HG03378 (cell line): ENCODE measurements at regions not wholly inside any gene's neighbourhood (a gene's known extent, or its start where the extent isn't known, plus 50 kb on each side); places are given as distances from the start of the nearest gene placed in this dataset.
"Not testable (repeated sequence)": the region's sequence is repeated elsewhere in the genome, so short reads cannot be mapped to it uniquely, and the experiment has no call there.

Experiments used
- ATAC-seq: cut with Tn5 transposase; IDR thresholded peaks from one replicate; pipeline ENCODE4 v1.9.1; 2021; ENCODE audit warnings: mild to moderate bottlenecking, moderate library complexity; ENCODE audit not compliant: unreplicated experiment

- no peak for ATAC-seq
Observed at GRCh38 chr10:28733245-28733644, 55.9 kb downstream of the BAMBI start.

GRCh38 chr10:28733647-28734046 is 56.3 kb downstream of the BAMBI start:
- no peak for ATAC-seq

DNA sequence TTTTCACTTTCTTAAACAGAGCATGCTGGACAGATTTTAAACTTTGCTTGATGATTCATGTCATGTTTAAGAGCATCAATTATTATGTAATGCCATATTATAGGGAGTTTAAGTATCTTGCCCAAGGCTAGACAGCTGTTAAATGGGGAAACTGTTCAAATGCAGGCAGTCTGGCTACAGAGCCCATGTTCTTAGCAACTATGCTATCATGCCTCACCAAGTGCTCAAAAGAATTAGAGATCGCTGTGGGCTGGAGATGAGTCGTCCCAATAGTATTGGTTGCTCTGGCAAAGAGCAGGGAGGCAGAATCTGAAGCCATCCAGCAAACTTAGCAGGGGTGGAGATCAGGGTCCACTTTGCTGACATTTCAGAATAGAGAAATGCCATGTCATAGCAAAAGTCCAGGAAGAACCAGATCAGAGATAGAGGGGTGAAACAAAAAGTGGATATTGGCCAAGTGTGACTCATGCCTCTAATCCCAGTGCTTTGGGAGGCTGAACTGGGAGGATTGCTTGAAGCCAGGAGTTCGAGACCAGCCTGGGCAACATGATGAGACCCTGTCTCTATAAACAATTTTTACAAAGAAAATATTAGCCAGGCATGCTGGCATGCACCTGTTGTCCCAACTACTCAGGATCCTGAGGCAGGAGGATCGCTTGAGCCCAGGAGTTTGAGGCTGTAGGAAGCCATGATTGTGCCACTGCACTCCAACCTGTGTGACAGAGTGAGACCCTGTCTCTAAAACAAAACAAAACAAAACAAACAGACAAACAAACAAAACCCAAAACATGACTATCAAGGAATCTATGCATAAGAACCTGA is 57.8 kb downstream of the BAMBI start:
- ATAC-seq = no peak

GRCh38 chr10:28737096-28737495 is 59.8 kb downstream of the BAMBI start:
- no peak for ATAC-seq

DNA sequence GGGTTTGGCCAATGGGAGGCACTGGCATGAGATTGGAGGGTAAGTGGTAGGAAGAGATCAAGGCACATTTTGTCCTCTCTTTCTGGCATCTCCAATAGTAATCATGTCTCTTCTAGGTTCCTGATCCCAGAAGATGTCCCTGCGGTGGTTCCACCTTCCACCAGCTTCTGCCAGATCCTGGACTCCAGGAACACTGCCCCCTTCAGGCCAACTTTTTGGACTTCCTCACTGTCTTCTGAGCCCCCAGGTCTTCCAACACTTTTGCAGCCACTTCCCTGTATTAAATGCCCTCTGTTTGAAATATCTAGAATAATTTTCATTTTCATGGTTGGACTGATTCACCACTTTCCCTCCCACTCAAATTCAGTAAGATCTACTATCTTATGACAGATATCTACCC is 60.9 kb downstream of the BAMBI start:
- ATAC-seq = no peak

DNA sequence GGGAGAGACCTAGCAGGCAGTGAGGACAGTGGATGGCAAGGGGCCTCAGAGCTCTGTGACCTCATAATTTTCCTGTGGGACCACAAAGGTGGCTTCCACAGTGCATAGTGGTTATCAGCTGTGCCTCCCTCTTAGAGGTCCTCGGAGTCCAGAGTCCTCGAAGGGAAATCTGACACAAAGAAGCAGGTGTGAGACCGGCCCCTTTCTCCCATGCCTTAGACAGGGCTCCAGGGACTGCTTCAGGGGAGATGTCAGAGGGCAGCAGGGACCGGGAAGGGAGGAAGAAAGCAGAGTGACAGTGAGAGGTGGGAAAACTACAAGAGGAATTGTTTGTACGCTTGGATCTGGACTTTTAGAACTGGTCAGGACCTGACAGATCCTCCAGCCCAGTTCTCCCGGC is 66.3 kb downstream of the BAMBI start:
- ATAC-seq = no peak

DNA sequence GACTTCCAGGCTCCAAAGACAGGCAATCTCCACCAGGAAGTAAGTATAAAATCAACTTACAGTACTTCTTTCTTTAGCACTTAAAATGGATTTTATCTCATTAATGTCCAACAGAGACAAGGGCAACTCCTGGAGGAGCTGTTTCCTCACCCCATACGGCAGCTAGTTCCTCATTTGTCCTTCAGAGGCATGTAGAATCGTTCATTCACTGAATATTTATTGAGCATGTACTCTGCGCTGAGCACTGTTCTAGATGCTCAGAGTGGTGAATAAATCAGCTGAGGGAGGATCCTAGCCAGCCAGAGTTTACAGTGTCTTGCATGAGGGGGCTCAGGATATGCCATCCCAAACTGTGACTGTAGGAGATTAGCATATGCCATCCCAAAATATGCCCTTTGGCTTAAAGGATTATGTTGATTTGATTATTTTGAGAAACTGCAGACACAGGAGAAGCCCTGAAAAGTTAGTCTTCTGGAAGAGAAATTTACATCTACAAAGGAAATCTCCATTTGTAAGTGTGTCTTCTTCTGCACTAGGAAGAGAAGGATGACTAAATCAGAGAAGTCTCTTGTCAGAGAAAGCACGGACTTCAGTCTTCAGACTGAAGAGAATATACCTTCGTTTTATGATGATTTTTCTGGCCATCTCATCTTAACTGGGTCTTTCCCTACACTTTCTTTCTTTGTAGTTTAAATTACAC is 66.9 kb downstream of the BAMBI start:
- no peak for ATAC-seq

DNA sequence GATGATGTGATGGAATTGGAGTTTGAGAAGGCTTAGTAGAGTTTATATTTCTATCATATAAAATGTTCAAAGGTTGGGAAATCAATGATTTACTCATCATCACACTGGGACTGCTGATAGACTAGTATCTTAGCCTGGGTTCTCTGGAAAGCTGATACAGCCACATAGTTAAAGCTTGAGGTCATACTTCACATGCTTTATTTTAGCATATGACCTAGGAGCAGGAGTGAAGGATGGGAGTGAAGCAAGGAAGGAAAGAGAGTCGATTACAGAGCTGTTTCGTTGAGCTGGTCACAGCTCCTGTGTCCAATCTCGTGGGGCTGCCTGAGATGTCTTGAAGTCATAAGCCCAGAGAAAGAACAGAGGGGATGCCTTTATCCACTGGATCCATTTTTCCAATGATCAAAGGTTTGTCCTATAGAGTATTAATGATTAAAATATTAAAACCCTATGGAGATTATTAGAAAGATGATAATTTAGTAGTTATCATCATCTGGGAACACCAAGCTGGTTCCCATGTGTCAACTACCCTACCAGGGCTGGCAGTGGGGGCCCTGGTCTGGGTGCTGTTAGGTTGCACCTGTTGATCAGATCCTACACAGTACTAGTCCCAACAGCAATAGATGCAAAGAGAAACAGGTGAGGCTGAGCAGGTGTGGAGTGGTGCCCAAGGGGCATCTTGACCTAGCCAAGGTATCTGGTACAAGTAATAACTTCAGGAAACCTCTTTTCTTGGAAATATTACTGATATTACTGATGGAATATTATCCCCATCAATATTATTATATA is 77.8 kb downstream of the BAMBI start:
- ATAC-seq = no peak

GRCh38 chr10:28761084-28761846 is 83.9 kb downstream of the BAMBI start:
- ATAC-seq = no peak

- no peak for ATAC-seq
Observed at GRCh38 chr10:28763471-28764170, 86.3 kb downstream of the BAMBI start.

- no peak for ATAC-seq
Observed at GRCh38 chr10:28765641-28766040, 88.3 kb downstream of the BAMBI start.

- no peak for ATAC-seq
Observed at GRCh38 chr10:28768227-28768626, 90.9 kb downstream of the BAMBI start.

- no peak for ATAC-seq
Observed at GRCh38 chr10:28769091-28769604, 91.8 kb downstream of the BAMBI start.

GRCh38 chr10:28771580-28772090 is 94.3 kb downstream of the BAMBI start:
- ATAC-seq = not testable (repeated sequence)

GRCh38 chr10:28774051-28774995 is 97.0 kb downstream of the BAMBI start:
- no peak for ATAC-seq

GRCh38 chr10:28775773-28776172 is 98.5 kb downstream of the BAMBI start:
- no peak for ATAC-seq

DNA sequence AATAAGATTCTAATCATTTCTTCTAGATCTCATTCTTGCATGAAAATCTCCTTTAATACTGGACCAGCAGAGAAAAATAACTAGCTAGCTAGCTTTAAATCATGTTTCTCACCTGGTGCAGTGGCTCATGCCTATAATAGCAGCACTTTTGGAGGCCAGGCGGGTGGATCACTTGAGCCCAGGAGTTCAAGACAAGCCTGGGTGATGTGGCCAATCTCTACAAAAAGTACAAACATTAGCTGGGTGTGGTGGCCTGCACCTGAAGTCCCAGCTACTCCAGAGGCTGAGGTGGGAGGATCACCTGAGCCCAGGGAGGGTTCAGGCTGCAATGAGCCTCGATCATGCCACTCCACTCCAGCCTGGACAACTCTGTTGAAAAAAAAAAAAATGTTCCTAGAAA is 99.2 kb downstream of the BAMBI start:
- no peak for ATAC-seq

GRCh38 chr10:28777911-28778310 is 100.6 kb downstream of the BAMBI start:
- ATAC-seq = no peak

GRCh38 chr10:28778524-28778923 is 101.2 kb downstream of the BAMBI start:
- no peak for ATAC-seq
